Natural killer cell treated with Interleukin-12 subunit alpha and Interleukin-12 subunit beta and Interleukin-15 and Interleukin-18, amount 100 ng/mL, for 72 hours (primary cell): ENCODE measurements at regions not wholly inside any gene's neighbourhood (a gene's known extent, or its start where the extent isn't known, plus 50 kb on each side); places are given as distances from the start of the nearest gene placed in this dataset.

ENCODE experiments used
- ATAC-seq, 2 donors: fragments of 150-1000 bp; cut with Tn5 transposase in 1 of 2; sonication (Bioruptor Pico), chemical (Tn5 transposase) in 1 of 2; 2 replicates each; pipeline ENCODE4 v1.10.0; 2021
- DNase-seq: peaks from one replicate; pipeline ENCODE4 v3.0.0; 2022; ENCODE audit warnings: low spot score
- H3K27ac Mint-ChIP-seq, 2 donors: 1 replicate in 1 of 2; 2 replicates in 1 of 2; pipeline ENCODE4 v1.8.0; 2022; ENCODE audit warnings: mixed read lengths in 2 of 2, mild to moderate bottlenecking in 1 of 2, moderate library complexity in 1 of 2
- H3K27me3 Mint-ChIP-seq, 2 donors: 1 replicate in 1 of 2; 2 replicates in 1 of 2; pipeline ENCODE4 v1.8.0; 2022; ENCODE audit warnings: mixed read lengths in 2 of 2
- H3K36me3 Mint-ChIP-seq: one replicate; pipeline ENCODE4 v1.8.0; 2022; ENCODE audit warnings: mixed read lengths
- H3K4me1 Mint-ChIP-seq, 2 donors: 1 replicate in 1 of 2; 2 replicates in 1 of 2; pipeline ENCODE4 v1.8.0; 2022; ENCODE audit warnings: low read depth in 2 of 2, mixed read lengths in 2 of 2, mild to moderate bottlenecking in 1 of 2
- H3K4me3 Mint-ChIP-seq: one replicate; pipeline ENCODE4 v1.8.0; 2022; ENCODE audit warnings: mixed read lengths
- H3K9me3 Mint-ChIP-seq: 2 replicates; pipeline ENCODE4 v1.8.0; 2022; ENCODE audit warnings: mixed read lengths

GRCh38 chr14:87082917-87083316, 910.1 kb downstream of the GALC start:
- ATAC-seq (no peak), DNase-seq (no peak)
- no peaks in the 10 kb centered on the region for H3K4me1 Mint-ChIP-seq
- peaks cover 18% of the 10 kb centered on the region for H3K9me3 Mint-ChIP-seq
- no peak overlapping the region for H3K4me3 Mint-ChIP-seq
- H3K27ac Mint-ChIP-seq = no peak overlapping the region
- no peaks in the 10 kb centered on the region for H3K27me3 Mint-ChIP-seq
- no peaks in the 10 kb centered on the region for H3K36me3 Mint-ChIP-seq

DNA sequence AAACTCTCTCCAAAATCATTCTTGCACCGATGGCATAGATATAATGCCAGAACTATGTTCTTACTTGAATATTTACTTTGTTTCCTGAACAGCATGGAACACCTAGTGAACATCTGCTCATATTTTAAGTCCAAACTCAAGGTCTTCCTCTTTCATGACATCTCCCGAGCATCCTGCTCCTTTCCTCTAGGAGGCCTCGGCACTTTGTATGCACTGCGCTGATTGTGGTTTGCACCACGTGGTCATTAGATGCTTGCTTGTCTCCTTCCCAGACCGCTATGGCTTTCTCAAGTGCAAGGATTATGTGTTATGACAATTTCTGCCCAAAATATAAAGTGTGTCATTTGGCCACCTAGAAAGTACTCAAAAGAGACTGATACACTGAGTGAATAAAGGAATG, 912.0 kb downstream of the GALC start:
- no peaks in the 10 kb centered on the region for H3K4me1 Mint-ChIP-seq
- ATAC-seq (no peak), DNase-seq (no peak)
- H3K27me3 Mint-ChIP-seq = no peaks in the 10 kb centered on the region
- H3K36me3 Mint-ChIP-seq = no peaks in the 10 kb centered on the region
- H3K4me3 Mint-ChIP-seq = no peak overlapping the region
- peaks cover 15% of the 10 kb centered on the region for H3K9me3 Mint-ChIP-seq
- no peak overlapping the region for H3K27ac Mint-ChIP-seq

DNA sequence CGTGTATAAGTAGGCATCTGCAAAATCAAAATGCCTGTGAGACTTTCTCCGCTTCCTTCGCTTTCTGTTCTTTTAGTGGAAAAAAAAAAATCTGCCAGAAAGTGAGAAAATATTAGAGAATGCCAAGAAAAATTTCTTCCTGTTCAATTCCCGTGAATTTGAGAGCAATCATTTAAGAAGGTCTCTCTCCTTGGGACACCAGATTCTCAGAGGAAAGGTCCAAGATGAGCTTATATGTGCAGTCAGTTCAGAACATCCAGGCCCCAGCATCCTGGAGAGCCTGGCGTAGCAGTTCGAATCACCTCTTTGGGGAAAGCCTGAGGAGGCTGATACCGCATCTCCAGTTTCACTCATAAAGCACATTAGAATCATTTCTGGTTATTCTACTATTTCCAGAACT, 912.8 kb downstream of the GALC start:
- ATAC-seq (no peak), DNase-seq (no peak)
- Mint-ChIP-seq H3K9me3 (peaks cover 12% of the 10 kb centered on the region), H3K27me3 (no peaks in the 10 kb centered on the region), H3K27ac (no peak overlapping the region), H3K36me3 (peaks cover 5% of the 10 kb centered on the region), H3K4me1 (no peaks in the 10 kb centered on the region), H3K4me3 (no peak overlapping the region)

DNA sequence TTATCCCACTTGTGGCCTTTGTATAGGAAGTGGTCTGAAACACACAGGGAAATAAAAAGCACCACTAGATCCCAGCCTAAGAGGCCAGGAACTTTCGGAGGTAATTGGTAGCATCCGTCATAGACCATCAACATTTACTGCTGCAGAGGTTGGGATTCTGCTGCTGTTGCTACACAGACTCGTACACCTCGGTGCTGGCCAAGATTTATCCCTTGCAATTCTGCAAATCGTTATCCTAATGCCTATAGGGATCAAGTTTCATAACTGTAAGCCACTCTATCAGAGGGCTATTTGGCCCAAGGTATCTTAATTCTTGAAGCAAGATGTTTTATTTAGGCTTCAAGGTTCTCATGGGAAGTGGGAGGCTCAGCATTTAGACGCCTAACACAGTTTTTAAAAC, 913.6 kb downstream of the GALC start:
- Mint-ChIP-seq H3K4me3 (no peak overlapping the region), H3K9me3 (peaks cover 12% of the 10 kb centered on the region), H3K27ac (no peak overlapping the region), H3K4me1 (no peaks in the 10 kb centered on the region), H3K27me3 (no peaks in the 10 kb centered on the region), H3K36me3 (peaks cover 6% of the 10 kb centered on the region)
- no peak for DNase-seq
- ATAC-seq = no peak

- ATAC-seq = no peak
These were observed 916.1 kb downstream of the GALC start for GRCh38 chr14:87076922-87077321.

DNA sequence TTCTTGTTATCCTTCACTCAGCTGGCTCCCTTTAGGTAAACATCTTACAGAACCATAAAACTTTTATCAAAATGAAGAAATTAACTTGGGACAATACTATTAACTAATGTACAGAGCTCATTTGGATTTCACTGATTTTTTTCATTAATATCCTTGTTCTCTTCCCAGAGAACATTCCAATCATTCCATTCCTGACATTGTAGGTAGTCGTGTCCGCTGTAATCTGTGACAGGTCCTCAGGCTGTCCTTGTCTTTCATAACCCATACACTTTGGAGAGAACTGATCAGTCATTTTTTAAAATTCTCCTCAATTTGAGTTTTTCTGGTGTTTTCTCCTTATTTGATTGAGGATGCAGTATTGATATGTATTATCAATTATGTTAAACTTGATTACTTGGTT, 916.8 kb downstream of the GALC start:
- no peaks in the 10 kb centered on the region for H3K4me1 Mint-ChIP-seq
- no peak for DNase-seq
- no peak overlapping the region for H3K27ac Mint-ChIP-seq
- no peaks in the 10 kb centered on the region for H3K27me3 Mint-ChIP-seq
- peaks cover 6% of the 10 kb centered on the region for H3K36me3 Mint-ChIP-seq
- ATAC-seq = no peak
- H3K4me3 Mint-ChIP-seq = no peak overlapping the region
- peaks cover 11% of the 10 kb centered on the region for H3K9me3 Mint-ChIP-seq

More at GRCh38 chr14:87076922-87077321, 916.1 kb downstream of the GALC start:
- peaks cover 6% of the 10 kb centered on the region for H3K9me3 Mint-ChIP-seq
- no peak for DNase-seq
- no peak overlapping the region for H3K27ac Mint-ChIP-seq
- no peaks in the 10 kb centered on the region for H3K27me3 Mint-ChIP-seq
- no peaks in the 10 kb centered on the region for H3K4me1 Mint-ChIP-seq
- no peak overlapping the region for H3K4me3 Mint-ChIP-seq
- H3K36me3 Mint-ChIP-seq = peaks cover 6% of the 10 kb centered on the region

GRCh38 chr14:87073880-87074570, 919.0 kb downstream of the GALC start:
- Mint-ChIP-seq H3K36me3 (peaks cover 6% of the 10 kb centered on the region), H3K27ac (no peak overlapping the region), H3K9me3 (peaks cover 16% of the 10 kb centered on the region), H3K4me3 (no peak overlapping the region), H3K4me1 (no peaks in the 10 kb centered on the region), H3K27me3 (no peaks in the 10 kb centered on the region)
- DNase-seq = no peak
- no peak for ATAC-seq

DNA sequence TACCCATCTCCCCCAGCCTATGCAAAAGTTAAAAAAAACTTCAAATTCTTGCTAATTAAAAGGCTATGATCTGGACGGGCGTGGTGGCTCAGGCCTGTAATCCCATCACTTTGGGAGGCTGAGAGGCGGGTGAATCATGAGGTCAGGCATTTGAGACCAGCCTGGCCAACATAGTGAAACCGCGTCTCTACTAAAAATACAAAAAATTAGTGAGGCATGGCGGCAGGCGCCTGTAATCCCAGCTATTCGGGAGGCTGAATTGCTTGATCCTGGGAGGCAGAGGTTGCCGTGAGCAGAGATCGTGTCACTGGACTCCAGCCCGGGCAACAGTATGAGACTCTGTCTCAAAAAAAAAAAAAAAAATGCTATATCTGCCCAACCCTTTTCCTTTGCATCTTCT, 925.4 kb downstream of the GALC start:
- Mint-ChIP-seq H3K4me1 (no peaks in the 10 kb centered on the region), H3K27me3 (no peaks in the 10 kb centered on the region), H3K36me3 (no peaks in the 10 kb centered on the region), H3K9me3 (peaks cover 13% of the 10 kb centered on the region), H3K27ac (no peak overlapping the region), H3K4me3 (no peak overlapping the region)
- ATAC-seq (no peak), DNase-seq (no peak)

GRCh38 chr14:87067061-87067460, 925.9 kb downstream of the GALC start:
- Mint-ChIP-seq H3K36me3 (no peaks in the 10 kb centered on the region), H3K27ac (no peak overlapping the region), H3K9me3 (peaks cover 13% of the 10 kb centered on the region), H3K27me3 (no peaks in the 10 kb centered on the region), H3K4me1 (no peaks in the 10 kb centered on the region), H3K4me3 (no peak overlapping the region)
- DNase-seq (no peak), ATAC-seq (no peak)

- H3K4me3 Mint-ChIP-seq = no peak overlapping the region
- ATAC-seq = no peak
- DNase-seq = no peak
- no peaks in the 10 kb centered on the region for H3K36me3 Mint-ChIP-seq
- H3K4me1 Mint-ChIP-seq = no peaks in the 10 kb centered on the region
- H3K9me3 Mint-ChIP-seq = peaks cover 10% of the 10 kb centered on the region
- H3K27me3 Mint-ChIP-seq = no peaks in the 10 kb centered on the region
- H3K27ac Mint-ChIP-seq = no peak overlapping the region
These were observed 926.7 kb downstream of the GALC start for GRCh38 chr14:87066221-87066817.

- H3K9me3 Mint-ChIP-seq = peaks cover 8% of the 10 kb centered on the region
- H3K4me1 Mint-ChIP-seq = no peaks in the 10 kb centered on the region
- no peak for ATAC-seq
- DNase-seq = no peak
- no peak overlapping the region for H3K27ac Mint-ChIP-seq
- no peak overlapping the region for H3K4me3 Mint-ChIP-seq
- no peaks in the 10 kb centered on the region for H3K27me3 Mint-ChIP-seq
- no peaks in the 10 kb centered on the region for H3K36me3 Mint-ChIP-seq
These were observed 927.6 kb downstream of the GALC start for GRCh38 chr14:87065366-87065765.

DNA sequence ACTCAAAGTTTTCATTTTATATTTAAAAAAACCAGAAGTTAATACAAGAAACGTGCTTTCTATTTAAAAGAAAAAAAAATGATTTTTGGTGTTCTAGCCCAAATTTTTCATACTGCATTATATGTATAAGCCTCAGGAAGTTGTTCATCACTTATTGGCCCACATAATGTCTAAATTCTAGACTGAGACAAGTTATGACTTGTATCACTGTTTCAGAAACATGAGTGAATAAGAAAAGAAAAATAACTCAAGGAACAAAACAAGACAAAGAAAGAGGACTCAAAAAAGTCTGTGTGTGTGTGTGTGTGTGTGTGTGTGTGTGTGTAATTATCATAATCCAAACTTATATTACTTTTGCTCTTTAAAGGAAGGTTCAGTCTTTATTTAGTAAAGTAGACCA, 929.8 kb downstream of the GALC start:
- no peak overlapping the region for H3K27ac Mint-ChIP-seq
- DNase-seq = no peak
- H3K9me3 Mint-ChIP-seq = peaks cover 4% of the 10 kb centered on the region
- no peaks in the 10 kb centered on the region for H3K4me1 Mint-ChIP-seq
- no peaks in the 10 kb centered on the region for H3K27me3 Mint-ChIP-seq
- no peak for ATAC-seq
- no peaks in the 10 kb centered on the region for H3K36me3 Mint-ChIP-seq
- H3K4me3 Mint-ChIP-seq = no peak overlapping the region

DNA sequence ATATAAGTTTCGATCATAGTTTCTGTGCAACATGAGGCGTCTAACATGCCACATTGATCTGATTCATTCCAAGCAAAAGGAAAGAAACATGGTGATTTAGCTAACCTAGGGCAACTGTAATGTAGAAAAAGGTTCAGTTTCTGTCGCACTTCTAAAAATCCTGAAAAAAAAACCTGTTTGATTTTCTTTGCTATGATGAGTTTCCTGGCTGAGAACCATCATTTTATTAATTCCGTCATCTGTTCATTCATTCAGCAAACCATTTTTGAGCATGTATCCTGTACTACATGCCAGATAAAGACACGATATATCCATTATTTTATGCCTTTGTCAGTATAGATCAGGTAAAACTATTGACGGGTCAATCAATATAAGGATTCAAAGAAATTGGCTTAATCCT, 932.6 kb downstream of the GALC start:
- no peaks in the 10 kb centered on the region for H3K27me3 Mint-ChIP-seq
- H3K4me3 Mint-ChIP-seq = no peak overlapping the region
- ATAC-seq = no peak
- H3K27ac Mint-ChIP-seq = no peak overlapping the region
- H3K4me1 Mint-ChIP-seq = no peaks in the 10 kb centered on the region
- no peak for DNase-seq
- peaks cover 4% of the 10 kb centered on the region for H3K9me3 Mint-ChIP-seq
- H3K36me3 Mint-ChIP-seq = no peaks in the 10 kb centered on the region

DNA sequence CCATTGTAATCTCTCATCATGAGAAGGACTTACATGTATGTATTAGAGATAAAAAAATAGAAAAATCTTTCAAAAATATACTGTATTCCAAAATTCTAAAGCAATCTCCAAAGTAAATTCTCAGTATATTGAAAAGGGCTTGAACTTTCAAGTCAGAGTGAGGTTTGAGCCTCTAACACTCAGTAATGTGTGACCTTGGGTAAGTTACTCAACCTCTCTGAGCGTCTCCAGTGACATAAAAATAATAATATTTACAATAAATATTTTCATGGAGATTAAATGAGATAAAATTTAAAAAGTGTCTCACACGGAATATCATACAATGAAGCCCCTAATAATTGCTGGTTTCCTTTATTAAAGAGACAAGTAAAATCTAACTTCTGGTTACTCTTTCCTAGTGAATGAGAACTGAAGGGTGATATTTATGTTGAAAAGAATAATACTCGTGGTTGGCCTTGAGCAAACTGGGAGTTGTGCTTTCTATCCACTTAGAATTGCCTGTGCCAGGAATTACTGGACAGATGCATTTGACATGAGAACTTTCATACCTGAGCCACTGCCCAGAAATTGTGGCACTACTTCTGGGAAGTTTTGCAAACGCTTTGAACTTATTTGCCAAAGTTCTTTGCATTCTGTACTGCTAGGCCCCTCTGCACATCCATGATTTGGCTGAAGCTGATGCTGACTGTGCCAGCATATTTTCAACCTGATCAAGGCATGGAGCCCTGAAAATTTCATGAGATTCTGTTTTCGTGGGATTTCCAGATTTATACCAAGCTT, 933.7 kb downstream of the GALC start:
- DNase-seq = no peak
- no peaks in the 10 kb centered on the region for H3K36me3 Mint-ChIP-seq

More for the DNA sequence above, 933.7 kb downstream of the GALC start:
- H3K4me1 Mint-ChIP-seq = no peaks in the 10 kb centered on the region
- ATAC-seq = no peak
- peaks cover 3% of the 10 kb centered on the region for H3K9me3 Mint-ChIP-seq
- no peak overlapping the region for H3K27ac Mint-ChIP-seq
- H3K4me3 Mint-ChIP-seq = no peak overlapping the region
- H3K27me3 Mint-ChIP-seq = no peaks in the 10 kb centered on the region
